ENCODE measurements at regions not wholly inside any gene's neighbourhood (a gene's known extent, or its start where the extent isn't known, plus 50 kb on each side); places are given as distances from the start of the nearest gene placed in this dataset.

- Histone ChIP-seq H3K4me3 (ENCODE audit: low read depth, low read length) (no peak overlapping the region), H3K36me3 (ENCODE audit: control insufficient read depth in 2 of 2, insufficient read depth in 1 of 2, low read length in 2 of 2) (no peaks in the 10 kb centered on the region), H3K27ac (ENCODE audit: extremely low read depth, low read depth, low read length) (peak overlapping the region; percentile 4; the same call in 1 of the 2 replicates), H3K4me1 (ENCODE audit: control insufficient read depth, insufficient read depth, low read length) (peaks cover 44% of the 10 kb centered on the region), H3K9me3 (ENCODE audit: control insufficient read depth, insufficient read depth, low read depth, low read length) (no peaks in the 10 kb centered on the region)
- TF ChIP-seq ZNF112 (tag by site-specific recombination; IDR thresholded peaks at IDR 0.05) = no peak
- TF ChIP-seq, protein P1, sequence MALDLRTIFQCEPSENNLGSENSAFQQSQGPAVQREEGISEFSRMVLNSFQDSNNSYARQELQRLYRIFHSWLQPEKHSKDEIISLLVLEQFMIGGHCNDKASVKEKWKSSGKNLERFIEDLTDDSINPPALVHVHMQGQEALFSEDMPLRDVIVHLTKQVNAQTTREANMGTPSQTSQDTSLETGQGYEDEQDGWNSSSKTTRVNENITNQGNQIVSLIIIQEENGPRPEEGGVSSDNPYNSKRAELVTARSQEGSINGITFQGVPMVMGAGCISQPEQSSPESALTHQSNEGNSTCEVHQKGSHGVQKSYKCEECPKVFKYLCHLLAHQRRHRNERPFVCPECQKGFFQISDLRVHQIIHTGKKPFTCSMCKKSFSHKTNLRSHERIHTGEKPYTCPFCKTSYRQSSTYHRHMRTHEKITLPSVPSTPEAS (tag by site-specific recombination; IDR thresholded peaks at IDR 0.05) = 0 out of 2 replicates have a peak, but pooled peaks have one; percentile 2
- POLR2A ChIA-PET = interaction anchor here (1.4 to 5.8 kb wide), 3 partner anchors 20 to 366 kb away, joined by 3 to 44 read pairs (median 7); partner anchors contain the start of gene IRF2BP2
- CTCF ChIA-PET = interaction anchor here (0.6 to 3.3 kb wide), 10 partner anchors 11 to 853 kb away, joined by 3 to 25 read pairs (median 3); no protein-coding TSS in a partner anchor
Observed at GRCh38 chr1:234976861-234977680, 151.6 kb downstream of the TOMM20 start.

DNA sequence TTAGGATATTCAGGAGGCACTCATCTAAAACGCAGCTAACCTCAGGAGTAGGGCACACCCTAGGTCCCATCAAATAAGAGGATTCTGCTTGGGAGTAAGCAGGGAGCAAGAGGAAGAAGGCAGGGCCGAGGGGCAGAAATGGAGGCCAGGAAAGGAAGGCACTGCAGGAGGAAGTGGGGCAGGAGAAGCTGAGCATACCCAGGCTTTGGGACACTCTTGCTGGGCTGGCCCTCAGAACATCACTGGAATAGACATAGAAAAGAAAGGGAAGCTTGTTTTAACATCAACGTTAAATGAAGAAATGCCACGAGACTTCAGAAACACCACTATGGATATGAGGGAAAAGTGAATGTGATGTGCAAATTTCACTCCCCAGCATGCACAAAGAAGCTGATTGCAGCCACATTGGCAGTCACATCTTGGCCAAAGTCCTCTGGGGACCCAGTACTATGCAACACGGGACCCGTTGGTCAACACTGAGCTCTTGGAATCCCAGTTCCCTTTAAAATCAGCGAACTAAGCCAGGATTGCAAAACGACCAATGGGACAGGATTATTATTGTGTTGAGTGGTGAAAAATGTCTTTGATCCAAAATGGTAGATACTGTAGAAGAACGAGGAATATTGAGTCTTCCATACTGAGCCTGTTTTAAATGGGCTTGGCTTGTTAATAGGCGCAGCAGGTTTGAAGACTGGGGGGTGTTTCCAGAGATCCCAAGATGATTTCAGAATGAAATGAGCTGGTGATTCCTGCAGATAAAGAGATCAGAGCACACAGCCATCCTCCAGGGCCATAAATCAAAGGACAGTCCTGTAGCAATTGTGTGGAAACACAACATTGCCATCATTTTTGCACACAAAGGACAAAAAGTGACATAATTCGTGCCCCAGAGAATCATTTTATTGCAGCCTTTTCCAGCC is 152.4 kb downstream of the TOMM20 start:
- H3K4me1 ChIP-seq (ENCODE audit: control insufficient read depth, insufficient read depth, low read length) = peaks cover 47% of the 10 kb centered on the region
- H3K4me3 ChIP-seq (ENCODE audit: low read depth, low read length) = no peak overlapping the region
- ChIA-PET POLR2A (interaction anchor here (0.9 to 5.8 kb wide), 14 partner anchors 10 to 433 kb away, joined by 3 to 44 read pairs (median 5); partner anchors contain the start of gene IRF2BP2), CTCF (interaction anchor here (0.6 to 3.3 kb wide), 16 partner anchors 10 to 489 kb away, joined by 3 to 25 read pairs (median 3); no protein-coding TSS in a partner anchor)
- peak overlapping the region; percentile 30; the same call in 1 of the 2 replicates for H3K27ac ChIP-seq (ENCODE audit: extremely low read depth, low read depth, low read length)
- TF ChIP-seq FEZF1 (tag by site-specific recombination; IDR thresholded peaks at IDR 0.05) (peak; percentile 59), ZSCAN5A (tag by site-specific recombination; IDR thresholded peaks at IDR 0.05) (no peak), ZNF221 (tag by site-specific recombination; IDR thresholded peaks at IDR 0.05; ENCODE audit: borderline replicate concordance) (no peak), HOXD13 (CRISPR knock-in tag; IDR thresholded peaks at IDR 0.05; ENCODE audit: borderline replicate concordance) (0 out of 2 replicates have a peak, but pooled peaks have one; percentile 38), ZNF157 (tag by site-specific recombination; IDR thresholded peaks at IDR 0.05) (no peak), ZNF426 (tag by site-specific recombination; IDR thresholded peaks at IDR 0.05) (no peak), TCF7L2 (IDR thresholded peaks at IDR 0.05; ENCODE audit: borderline replicate concordance, low read depth, low read length) (no peak), ZNF660 (tag by site-specific recombination; IDR thresholded peaks at IDR 0.05) (no peak), ZSCAN16 (tag by site-specific recombination; IDR thresholded peaks at IDR 0.05) (no peak), ZNF19 (tag by site-specific recombination; IDR thresholded peaks at IDR 0.05; ENCODE audit: low read depth) (no peak), ZNF433 (tag by site-specific recombination; IDR thresholded peaks at IDR 0.05; ENCODE audit: low read depth) (no peak), ZNF776 (tag by site-specific recombination; IDR thresholded peaks at IDR 0.05; ENCODE audit: borderline replicate concordance) (no peak), TRIM28 (IDR thresholded peaks at IDR 0.05; ENCODE audit: borderline replicate concordance, low read length) (no peak)
- TF ChIP-seq, protein P1 (tag by site-specific recombination; IDR thresholded peaks at IDR 0.05) = 0 out of 2 replicates have a peak, but pooled peaks have one; percentile 8
- TF ChIP-seq, protein P2, sequence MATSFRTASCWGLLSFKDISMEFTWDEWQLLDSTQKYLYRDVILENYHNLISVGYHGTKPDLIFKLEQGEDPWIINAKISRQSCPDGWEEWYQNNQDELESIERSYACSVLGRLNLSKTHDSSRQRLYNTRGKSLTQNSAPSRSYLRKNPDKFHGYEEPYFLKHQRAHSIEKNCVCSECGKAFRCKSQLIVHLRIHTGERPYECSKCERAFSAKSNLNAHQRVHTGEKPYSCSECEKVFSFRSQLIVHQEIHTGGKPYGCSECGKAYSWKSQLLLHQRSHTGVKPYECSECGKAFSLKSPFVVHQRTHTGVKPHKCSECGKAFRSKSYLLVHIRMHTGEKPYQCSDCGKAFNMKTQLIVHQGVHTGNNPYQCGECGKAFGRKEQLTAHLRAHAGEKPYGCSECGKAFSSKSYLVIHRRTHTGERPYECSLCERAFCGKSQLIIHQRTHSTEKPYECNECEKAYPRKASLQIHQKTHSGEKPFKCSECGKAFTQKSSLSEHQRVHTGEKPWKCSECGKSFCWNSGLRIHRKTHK (tag by site-specific recombination; IDR thresholded peaks at IDR 0.05) = no peak
- TF ChIP-seq, protein P3, sequence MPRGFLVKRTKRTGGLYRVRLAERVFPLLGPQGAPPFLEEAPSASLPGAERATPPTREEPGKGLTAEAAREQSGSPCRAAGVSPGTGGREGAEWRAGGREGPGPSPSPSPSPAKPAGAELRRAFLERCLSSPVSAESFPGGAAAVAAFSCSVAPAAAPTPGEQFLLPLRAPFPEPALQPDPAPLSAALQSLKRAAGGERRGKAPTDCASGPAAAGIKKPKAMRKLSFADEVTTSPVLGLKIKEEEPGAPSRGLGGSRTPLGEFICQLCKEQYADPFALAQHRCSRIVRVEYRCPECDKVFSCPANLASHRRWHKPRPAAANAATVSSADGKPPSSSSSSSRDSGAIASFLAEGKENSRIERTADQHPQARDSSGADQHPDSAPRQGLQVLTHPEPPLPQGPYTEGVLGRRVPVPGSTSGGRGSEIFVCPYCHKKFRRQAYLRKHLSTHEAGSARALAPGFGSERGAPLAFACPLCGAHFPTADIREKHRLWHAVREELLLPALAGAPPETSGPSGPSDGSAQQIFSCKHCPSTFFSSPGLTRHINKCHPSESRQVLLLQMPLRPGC (tag by site-specific recombination; IDR thresholded peaks at IDR 0.05) = no peak
- TF ChIP-seq, protein P4, sequence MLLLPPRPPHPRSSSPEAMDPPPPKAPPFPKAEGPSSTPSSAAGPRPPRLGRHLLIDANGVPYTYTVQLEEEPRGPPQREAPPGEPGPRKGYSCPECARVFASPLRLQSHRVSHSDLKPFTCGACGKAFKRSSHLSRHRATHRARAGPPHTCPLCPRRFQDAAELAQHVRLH (tag by site-specific recombination; IDR thresholded peaks at IDR 0.05) = no peak
- H3K36me3 ChIP-seq (ENCODE audit: control insufficient read depth in 2 of 2, insufficient read depth in 1 of 2, low read length in 2 of 2) = no peaks in the 10 kb centered on the region
- H3K9me3 ChIP-seq (ENCODE audit: control insufficient read depth, insufficient read depth, low read depth, low read length) = no peaks in the 10 kb centered on the region

Measured in HEK293 (cell line).